GM12864 (cell line): ENCODE measurements at regions not wholly inside any gene's neighbourhood (a gene's known extent, or its start where the extent isn't known, plus 50 kb on each side); places are given as distances from the start of the nearest gene placed in this dataset.

Source experiments
- DNase-seq: peaks from one replicate; pipeline ENCODE4 v3.0.0-alpha.2; 2011; ENCODE audit warnings: low read depth
- H3K4me3 ChIP-seq: 2 replicates; pipeline ENCODE4 v1.5.1; 2011; ENCODE audit warnings: mild to moderate bottlenecking, low read depth, low read length, control low read depth
- TF ChIP-seq, protein P1 (sequence below): IDR thresholded peaks from 2 replicates; pipeline ENCODE4 v1.5.1; 2011; ENCODE audit warnings: low read depth, mild to moderate bottlenecking, moderate library complexity, low read length, control low read depth, inconsistent platforms; ENCODE audit errors: missing control alignments

DNA sequence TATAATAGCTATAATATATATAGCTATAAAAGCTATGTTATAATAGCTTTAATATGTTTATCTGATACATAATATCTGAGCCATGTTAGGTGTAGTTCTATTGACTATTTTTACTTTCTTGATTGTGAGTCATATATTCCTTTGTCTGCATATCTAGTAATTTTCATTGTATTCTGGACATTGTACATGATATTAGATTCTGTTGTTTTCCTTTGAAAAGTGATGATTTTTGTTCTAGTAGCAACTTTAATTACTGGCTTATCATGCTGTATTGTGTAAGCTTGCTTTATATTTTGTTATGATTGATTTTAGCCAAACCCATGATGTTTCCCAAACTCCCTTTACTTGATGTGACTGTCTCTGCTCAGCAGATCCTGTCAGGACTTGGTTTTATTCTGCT is 125.7 kb upstream of the TCF4 start:
- H3K4me3 ChIP-seq: no peak overlapping the region
- TF ChIP-seq, protein P1, sequence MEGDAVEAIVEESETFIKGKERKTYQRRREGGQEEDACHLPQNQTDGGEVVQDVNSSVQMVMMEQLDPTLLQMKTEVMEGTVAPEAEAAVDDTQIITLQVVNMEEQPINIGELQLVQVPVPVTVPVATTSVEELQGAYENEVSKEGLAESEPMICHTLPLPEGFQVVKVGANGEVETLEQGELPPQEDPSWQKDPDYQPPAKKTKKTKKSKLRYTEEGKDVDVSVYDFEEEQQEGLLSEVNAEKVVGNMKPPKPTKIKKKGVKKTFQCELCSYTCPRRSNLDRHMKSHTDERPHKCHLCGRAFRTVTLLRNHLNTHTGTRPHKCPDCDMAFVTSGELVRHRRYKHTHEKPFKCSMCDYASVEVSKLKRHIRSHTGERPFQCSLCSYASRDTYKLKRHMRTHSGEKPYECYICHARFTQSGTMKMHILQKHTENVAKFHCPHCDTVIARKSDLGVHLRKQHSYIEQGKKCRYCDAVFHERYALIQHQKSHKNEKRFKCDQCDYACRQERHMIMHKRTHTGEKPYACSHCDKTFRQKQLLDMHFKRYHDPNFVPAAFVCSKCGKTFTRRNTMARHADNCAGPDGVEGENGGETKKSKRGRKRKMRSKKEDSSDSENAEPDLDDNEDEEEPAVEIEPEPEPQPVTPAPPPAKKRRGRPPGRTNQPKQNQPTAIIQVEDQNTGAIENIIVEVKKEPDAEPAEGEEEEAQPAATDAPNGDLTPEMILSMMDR: no peak
- DNase-seq: no peak

DNA sequence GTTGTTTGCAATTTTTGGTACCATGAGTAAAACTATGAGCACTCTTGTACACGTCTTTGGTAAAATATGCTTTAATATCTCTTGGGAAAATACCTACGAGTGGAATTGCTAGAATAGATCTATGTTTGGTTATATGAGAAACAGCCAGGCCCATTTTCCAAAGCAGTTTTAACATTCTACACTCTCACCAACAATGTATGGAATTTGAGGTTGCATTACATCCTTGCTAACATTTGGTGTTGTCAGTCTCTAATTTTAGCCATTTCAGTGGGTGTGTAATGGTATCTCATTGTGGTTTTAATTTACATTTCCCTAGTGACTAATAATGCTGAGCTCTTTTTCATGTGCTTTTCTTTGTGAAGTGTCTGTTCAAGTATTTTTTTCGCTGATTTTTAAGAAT is 118.9 kb upstream of the TCF4 start:
- no peak for DNase-seq
- no peak overlapping the region for H3K4me3 ChIP-seq
- TF ChIP-seq, protein P1: no peak

DNA sequence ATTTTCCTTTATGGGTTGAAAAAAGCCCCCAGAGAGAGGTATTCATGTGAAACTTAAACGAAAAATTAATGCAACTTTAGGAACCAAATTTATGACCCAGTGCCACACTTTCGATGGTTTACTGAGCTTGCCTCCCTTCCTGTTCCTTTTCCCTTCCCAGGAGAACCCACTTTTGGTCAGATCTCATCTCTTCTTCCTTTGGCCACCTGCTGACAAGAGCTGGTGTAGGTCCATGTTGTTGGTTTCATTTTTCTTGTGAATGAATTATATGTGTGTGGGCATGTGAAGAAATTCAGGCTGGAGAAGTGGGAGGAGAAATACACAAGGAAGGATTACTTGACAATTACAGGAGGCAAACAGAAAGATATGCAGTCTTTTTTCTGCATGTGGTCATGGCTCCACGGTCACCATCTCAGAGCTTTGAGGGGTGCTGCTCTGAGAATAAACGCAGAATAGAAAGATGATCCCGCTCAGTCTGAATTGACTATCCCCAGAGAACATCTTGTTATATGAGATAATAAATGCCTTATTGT is 111.3 kb upstream of the TCF4 start:
- no peak for DNase-seq
- TF ChIP-seq, protein P1: no peak
- no peak overlapping the region for H3K4me3 ChIP-seq

DNA sequence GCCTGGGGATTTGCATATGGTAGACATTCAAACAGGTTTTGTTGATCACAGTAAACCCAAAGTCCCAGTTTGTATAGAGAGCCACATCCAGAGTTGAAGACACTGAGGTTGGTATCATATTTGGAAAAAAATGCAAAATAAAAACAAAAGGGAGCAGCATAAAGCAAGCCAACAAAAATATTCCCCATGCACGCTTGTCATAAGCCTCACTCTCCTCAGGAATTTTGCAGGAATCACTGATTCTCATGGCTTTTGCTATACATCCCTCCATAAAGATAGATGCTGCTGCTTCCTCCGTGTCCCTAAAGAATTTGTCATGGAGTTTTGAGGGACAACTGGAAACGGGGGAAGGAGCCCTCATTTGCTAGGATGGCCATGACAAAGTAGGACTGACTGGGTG is 108.8 kb upstream of the TCF4 start:
- no peak overlapping the region for H3K4me3 ChIP-seq
- TF ChIP-seq, protein P1: no peak

DNA sequence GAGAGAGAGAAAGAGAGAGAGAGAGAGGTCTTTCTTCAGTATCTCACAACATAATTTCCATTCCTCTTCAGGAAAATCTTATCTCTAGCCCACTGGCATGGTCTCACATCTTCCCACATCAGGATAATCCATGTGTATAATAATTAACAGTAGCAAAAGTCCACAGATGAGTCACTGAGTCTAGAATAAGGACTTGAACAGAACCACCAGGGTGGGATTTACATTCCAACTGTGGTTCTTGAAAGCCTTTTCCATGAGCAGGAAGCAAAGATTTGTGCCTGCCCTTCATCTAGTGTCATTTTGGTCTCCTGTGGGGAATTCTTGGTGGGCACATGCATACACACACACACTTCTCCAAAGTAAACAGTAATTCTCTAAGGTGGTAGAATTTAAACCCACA is 107.1 kb upstream of the TCF4 start:
- TF ChIP-seq, protein P1: no peak
- no peak for DNase-seq
- H3K4me3 ChIP-seq: no peak overlapping the region

More for the DNA sequence above, 108.8 kb upstream of the TCF4 start:
- no peak for DNase-seq

DNA sequence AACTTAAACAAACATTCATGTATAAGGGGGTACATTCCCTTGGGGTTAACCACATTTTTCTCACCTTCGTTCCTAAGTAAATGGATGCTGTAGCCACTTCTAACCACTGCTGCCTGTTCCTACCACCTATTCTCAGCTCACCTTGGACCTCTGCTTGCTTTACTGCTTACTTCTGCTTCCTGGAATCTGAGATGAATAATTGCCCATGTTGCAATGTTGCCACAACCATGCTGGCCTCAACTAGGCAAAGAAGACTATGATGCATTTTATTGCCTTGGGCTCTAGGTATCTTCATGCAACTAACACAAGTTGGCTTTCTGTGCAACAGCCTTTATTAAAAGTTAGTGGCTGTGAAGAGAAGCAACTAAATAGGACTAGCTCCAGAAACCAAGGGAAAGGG is 106.3 kb upstream of the TCF4 start:
- H3K4me3 ChIP-seq: no peak overlapping the region
- no peak for DNase-seq
- TF ChIP-seq, protein P1: no peak

DNA sequence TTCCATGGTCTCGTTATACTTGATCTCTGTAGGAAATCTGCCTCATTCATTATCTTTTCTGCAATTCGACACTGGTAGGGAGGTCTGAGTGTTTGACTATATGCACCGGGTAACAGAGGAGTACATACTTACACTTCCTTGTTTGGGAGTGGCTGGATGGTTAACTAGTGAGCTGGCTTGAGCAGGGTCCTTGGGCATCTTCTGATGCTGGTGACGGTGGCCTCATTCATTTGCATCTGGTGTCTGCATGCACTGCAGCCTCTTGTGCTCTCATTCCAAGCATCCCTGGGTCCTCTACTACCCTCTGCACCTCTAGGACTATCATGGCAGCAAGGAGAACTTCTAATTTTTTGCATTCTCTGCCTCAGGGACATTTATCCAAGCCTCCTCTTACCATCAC is 100.0 kb upstream of the TCF4 start:
- TF ChIP-seq, protein P1: no peak
- no peak for DNase-seq
- no peak overlapping the region for H3K4me3 ChIP-seq
